Middle frontal gyrus (tissue), 1 donor: ENCODE measurements at regions not wholly inside any gene's neighbourhood (a gene's known extent, or its start where the extent isn't known, plus 50 kb on each side); places are given as distances from the start of the nearest gene placed in this dataset.

Experiments
- DNase-seq: peaks from one replicate; pipeline ENCODE4 v3.0.0-alpha.2; 2015; ENCODE audit warnings: low spot score; ENCODE audit errors: extremely low spot score

GRCh38 chr2:122858075-122858702, 1102.7 kb downstream of the TSN start:
- no peak for DNase-seq

- no peak for DNase-seq
Observed at GRCh38 chr2:122858813-122859212, 1103.4 kb downstream of the TSN start.

- DNase-seq: no peak
Observed at GRCh38 chr2:122859260-122859659, 1103.8 kb downstream of the TSN start.

GRCh38 chr2:122863532-122863931, 1108.1 kb downstream of the TSN start:
- no peak for DNase-seq

- no peak for DNase-seq
Observed at GRCh38 chr2:122864728-122865127, 1109.3 kb downstream of the TSN start.

GRCh38 chr2:122866095-122866494, 1110.6 kb downstream of the TSN start:
- no peak for DNase-seq

GRCh38 chr2:122867941-122868340, 1112.5 kb downstream of the TSN start:
- no peak for DNase-seq

GRCh38 chr2:122868646-122869275, 1113.3 kb downstream of the TSN start:
- DNase-seq: no peak

- no peak for DNase-seq
Observed at GRCh38 chr2:122873951-122874350, 1118.5 kb downstream of the TSN start.

- DNase-seq: no peak
Observed at GRCh38 chr2:122875091-122875865, 1119.8 kb downstream of the TSN start.

GRCh38 chr2:122883849-122884248, 1128.4 kb downstream of the TSN start:
- DNase-seq: no peak

GRCh38 chr2:122884889-122885288, 1129.4 kb downstream of the TSN start:
- no peak for DNase-seq

GRCh38 chr2:122885436-122885835, 1130.0 kb downstream of the TSN start:
- no peak for DNase-seq

GRCh38 chr2:122886479-122887145, 1131.2 kb downstream of the TSN start:
- DNase-seq: no peak

GRCh38 chr2:122899614-122900013, 1125.5 kb upstream of the CNTNAP5 start:
- no peak for DNase-seq

GRCh38 chr2:122905431-122905830, 1119.7 kb upstream of the CNTNAP5 start:
- no peak for DNase-seq

- DNase-seq: no peak
Observed at GRCh38 chr2:122908159-122908558, 1116.9 kb upstream of the CNTNAP5 start.

GRCh38 chr2:122927197-122927596, 1097.9 kb upstream of the CNTNAP5 start:
- no peak for DNase-seq

GRCh38 chr2:122927710-122928557, 1097.2 kb upstream of the CNTNAP5 start:
- DNase-seq: no peak

GRCh38 chr2:122929347-122929746, 1095.7 kb upstream of the CNTNAP5 start:
- no peak for DNase-seq

GRCh38 chr2:122935506-122935905, 1089.6 kb upstream of the CNTNAP5 start:
- DNase-seq: no peak
